ENCODE measurements at regions not wholly inside any gene's neighbourhood (a gene's known extent, or its start where the extent isn't known, plus 50 kb on each side); places are given as distances from the start of the nearest gene placed in this dataset.

DNA sequence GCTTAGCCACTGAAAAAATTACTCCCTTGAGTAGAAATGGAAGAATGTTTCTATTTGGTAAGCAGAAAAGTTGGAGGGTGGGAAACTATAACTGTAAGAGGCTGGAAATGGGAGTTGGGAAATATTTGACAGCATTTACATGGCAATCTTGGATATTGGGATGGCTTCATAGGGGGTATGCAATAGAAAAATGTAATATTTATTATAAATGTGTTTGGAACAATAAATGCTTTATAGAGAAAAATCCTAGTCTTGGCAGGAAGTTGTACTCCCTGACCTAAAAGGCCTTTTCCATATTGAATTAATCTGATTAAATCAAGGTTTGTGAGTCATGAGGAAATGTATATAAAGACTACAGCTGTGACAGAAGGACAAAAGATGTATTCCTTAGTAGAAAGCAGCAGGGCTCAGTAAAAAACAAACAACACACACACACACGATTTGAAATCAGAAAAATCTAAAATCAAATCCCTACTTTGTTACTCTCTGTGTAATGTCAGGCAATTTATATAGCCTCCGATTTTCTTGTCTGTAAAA is 272.3 kb downstream of the CD109 start:
- CTCF ChIA-PET = no interaction called here
- Histone ChIP-seq H3K36me3 (ENCODE audit: control insufficient read depth in 2 of 3, insufficient read depth in 3 of 3, low read length in 3 of 3) (no peaks in the 10 kb centered on the region), H3K4me3 (ENCODE audit: low read length) (no peak overlapping the region), H3K27ac (ENCODE audit: low read depth, low read length) (no peak overlapping the region), H3K4me1 (ENCODE audit: control insufficient read depth in 2 of 2, insufficient read depth in 2 of 2, low read length in 2 of 2) (no peaks in the 10 kb centered on the region), H3K9me3 (ENCODE audit: control insufficient read depth in 2 of 3, low read length in 3 of 3) (no peaks in the 10 kb centered on the region), H3K27me3 (ENCODE audit: control insufficient read depth in 2 of 2, insufficient read depth in 2 of 2, low read length in 2 of 2) (no peaks in the 10 kb centered on the region)
- Mint-ChIP-seq H3K27me3 (peaks cover 4 to 10% (median 6%) of the 10 kb centered on the region in 5 donors), H3K9me3 (peaks cover 0 to 6% (median 0%) of the 10 kb centered on the region in 11 donors), H3K27ac (no peak overlapping the region), H3K4me3 (no peak overlapping the region), H3K4me1 (no peaks in the 10 kb centered on the region), H3K36me3 (no peaks in the 10 kb centered on the region)
- no peak for DNase-seq
- POLR2A ChIA-PET = no interaction called here
- intact Hi-C loops (cut with micrococcal nuclease) = loop anchor here in 1 of 2 donors (10.0 kb wide), 1 partner anchor 223 kb away; no protein-coding TSS in a partner anchor
- no peak for ATAC-seq

DNA sequence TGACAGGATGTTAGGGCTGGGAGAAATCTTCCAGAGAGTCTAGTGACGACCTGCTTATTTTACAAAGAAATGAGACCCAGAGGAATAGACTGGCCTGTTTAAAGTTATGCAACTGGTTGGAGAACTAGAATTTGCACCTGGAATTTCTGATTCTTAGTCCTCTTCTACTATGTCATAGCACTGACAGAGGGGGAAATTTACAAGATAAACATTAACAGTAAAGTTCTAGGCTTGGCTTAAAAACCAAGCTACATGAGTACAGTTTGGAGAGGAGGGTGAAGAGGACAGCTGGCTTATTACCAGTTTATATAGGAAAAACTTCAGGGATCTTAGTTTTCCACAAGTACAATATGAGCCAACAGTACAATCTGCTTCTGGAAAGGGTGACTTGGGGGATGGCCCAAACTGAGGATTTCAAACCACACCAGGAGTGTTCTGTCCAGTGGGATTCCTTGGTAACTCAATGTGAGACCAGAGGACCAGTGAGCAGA is 269.6 kb downstream of the CD109 start:
- H3K27me3 Mint-ChIP-seq = peaks cover 4 to 22% (median 11%) of the 10 kb centered on the region in 5 donors
- ATAC-seq = no peak
- DNase-seq = no peak
- H3K27ac ChIP-seq (ENCODE audit: low read depth, low read length) = no peak overlapping the region
- no peak overlapping the region for H3K27ac Mint-ChIP-seq
- H3K4me3 Mint-ChIP-seq = no peak overlapping the region
- intact Hi-C loops (cut with micrococcal nuclease) = loop anchor here in 1 of 2 donors (10.0 kb wide), 1 partner anchor 221 kb away; no protein-coding TSS in a partner anchor
- CTCF ChIA-PET = no interaction called here
- H3K36me3 Mint-ChIP-seq = no peaks in the 10 kb centered on the region
- no peaks in the 10 kb centered on the region for H3K27me3 ChIP-seq (ENCODE audit: control insufficient read depth in 2 of 2, insufficient read depth in 2 of 2, low read length in 2 of 2)
- H3K4me1 Mint-ChIP-seq = no peaks in the 10 kb centered on the region
- no peaks in the 10 kb centered on the region for H3K4me1 ChIP-seq (ENCODE audit: control insufficient read depth in 2 of 2, insufficient read depth in 2 of 2, low read length in 2 of 2)
- H3K9me3 ChIP-seq (ENCODE audit: control insufficient read depth in 2 of 3, low read length in 3 of 3) = no peaks in the 10 kb centered on the region
- H3K4me3 ChIP-seq (ENCODE audit: low read length) = no peak overlapping the region
- H3K9me3 Mint-ChIP-seq = peaks cover 0 to 7% (median 2%) of the 10 kb centered on the region in 11 donors
- POLR2A ChIA-PET = no interaction called here
- no peaks in the 10 kb centered on the region for H3K36me3 ChIP-seq (ENCODE audit: control insufficient read depth in 2 of 3, insufficient read depth in 3 of 3, low read length in 3 of 3)

DNA sequence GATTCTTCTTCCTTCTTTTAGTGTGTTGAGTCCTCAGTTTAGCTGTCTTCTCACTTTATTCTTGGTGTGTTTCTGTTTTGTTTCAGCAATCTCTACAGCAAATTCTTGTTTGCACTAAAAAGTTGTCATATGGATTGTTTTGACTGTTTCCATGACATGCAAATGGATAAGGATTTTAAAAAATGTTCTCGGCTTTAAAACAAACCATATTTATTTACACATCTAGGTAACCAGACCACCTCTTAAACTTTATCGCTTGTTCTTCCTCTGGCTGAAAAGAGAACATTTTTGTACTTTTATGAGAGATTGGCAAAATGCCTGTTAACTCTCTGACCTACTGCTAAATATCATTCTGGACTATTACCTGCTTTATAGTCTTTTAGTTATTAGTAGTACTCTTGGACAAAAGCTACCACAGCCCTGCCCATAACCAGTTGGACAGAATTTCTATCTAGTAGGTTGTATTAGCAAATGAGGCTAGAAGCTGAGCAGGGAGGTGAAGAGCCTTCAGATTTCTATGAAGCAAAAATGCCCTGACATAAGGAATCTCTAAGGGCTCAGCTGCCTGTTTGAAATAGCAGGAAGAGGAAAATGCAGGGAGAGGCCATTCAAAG is 268.3 kb downstream of the CD109 start:
- no peak overlapping the region for H3K4me3 Mint-ChIP-seq
- ATAC-seq (no peak), DNase-seq (no peak)
- Histone ChIP-seq H3K4me3 (ENCODE audit: low read length) (no peak overlapping the region), H3K36me3 (ENCODE audit: control insufficient read depth in 2 of 3, insufficient read depth in 3 of 3, low read length in 3 of 3) (no peaks in the 10 kb centered on the region), H3K9me3 (ENCODE audit: control insufficient read depth in 2 of 3, low read length in 3 of 3) (no peaks in the 10 kb centered on the region), H3K4me1 (ENCODE audit: control insufficient read depth in 2 of 2, insufficient read depth in 2 of 2, low read length in 2 of 2) (no peaks in the 10 kb centered on the region), H3K27me3 (ENCODE audit: control insufficient read depth in 2 of 2, insufficient read depth in 2 of 2, low read length in 2 of 2) (no peaks in the 10 kb centered on the region), H3K27ac (ENCODE audit: low read depth, low read length) (no peak overlapping the region)
- intact Hi-C loops (cut with micrococcal nuclease) = loop anchor here in 1 of 2 donors (10.0 kb wide), 1 partner anchor 220 kb away; no protein-coding TSS in a partner anchor
- no peak overlapping the region for H3K27ac Mint-ChIP-seq
- H3K27me3 Mint-ChIP-seq = peaks cover 4 to 22% (median 11%) of the 10 kb centered on the region in 5 donors
- ChIA-PET CTCF (no interaction called here), POLR2A (no interaction called here)
- H3K4me1 Mint-ChIP-seq = no peaks in the 10 kb centered on the region
- no peaks in the 10 kb centered on the region for H3K36me3 Mint-ChIP-seq
- peaks cover 0 to 7% (median 2%) of the 10 kb centered on the region in 11 donors for H3K9me3 Mint-ChIP-seq

DNA sequence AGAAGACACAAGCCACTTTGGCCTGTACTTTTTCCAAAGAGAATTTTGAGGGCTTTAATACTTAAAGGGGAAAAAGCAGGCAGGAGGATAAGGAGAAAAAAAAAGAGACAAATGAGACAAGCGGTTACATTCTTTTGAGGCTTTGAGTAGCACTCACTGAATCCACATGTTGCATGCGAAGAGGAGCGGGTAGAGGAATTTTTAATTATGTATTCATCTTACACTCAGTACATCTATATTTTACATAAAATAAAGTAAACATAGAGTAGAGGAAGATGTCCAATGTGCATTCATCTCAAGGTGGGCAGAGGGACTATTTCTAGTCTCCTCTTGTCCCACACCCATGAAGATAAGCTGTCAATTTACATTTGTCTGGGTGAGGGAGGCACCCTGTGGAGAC is 266.9 kb downstream of the CD109 start:
- ChIA-PET POLR2A (no interaction called here), CTCF (no interaction called here)
- no peaks in the 10 kb centered on the region for H3K36me3 Mint-ChIP-seq
- Histone ChIP-seq H3K4me3 (ENCODE audit: low read length) (no peak overlapping the region), H3K4me1 (ENCODE audit: control insufficient read depth in 2 of 2, insufficient read depth in 2 of 2, low read length in 2 of 2) (no peaks in the 10 kb centered on the region), H3K9me3 (ENCODE audit: control insufficient read depth in 2 of 3, low read length in 3 of 3) (no peaks in the 10 kb centered on the region), H3K27me3 (ENCODE audit: control insufficient read depth in 2 of 2, insufficient read depth in 2 of 2, low read length in 2 of 2) (no peaks in the 10 kb centered on the region), H3K27ac (ENCODE audit: low read depth, low read length) (no peak overlapping the region), H3K36me3 (ENCODE audit: control insufficient read depth in 2 of 3, insufficient read depth in 3 of 3, low read length in 3 of 3) (no peaks in the 10 kb centered on the region)
- DNase-seq = no peak
- intact Hi-C loops (cut with micrococcal nuclease) = loop anchor here in 1 of 2 donors (10.0 kb wide), 1 partner anchor 218 kb away; no protein-coding TSS in a partner anchor
- no peak overlapping the region for H3K27ac Mint-ChIP-seq
- H3K27me3 Mint-ChIP-seq = peaks cover 4 to 22% (median 11%) of the 10 kb centered on the region in 5 donors
- H3K4me1 Mint-ChIP-seq = no peaks in the 10 kb centered on the region
- H3K4me3 Mint-ChIP-seq = no peak overlapping the region
- ATAC-seq = no peak
- peaks cover 0 to 7% (median 2%) of the 10 kb centered on the region in 11 donors for H3K9me3 Mint-ChIP-seq

DNA sequence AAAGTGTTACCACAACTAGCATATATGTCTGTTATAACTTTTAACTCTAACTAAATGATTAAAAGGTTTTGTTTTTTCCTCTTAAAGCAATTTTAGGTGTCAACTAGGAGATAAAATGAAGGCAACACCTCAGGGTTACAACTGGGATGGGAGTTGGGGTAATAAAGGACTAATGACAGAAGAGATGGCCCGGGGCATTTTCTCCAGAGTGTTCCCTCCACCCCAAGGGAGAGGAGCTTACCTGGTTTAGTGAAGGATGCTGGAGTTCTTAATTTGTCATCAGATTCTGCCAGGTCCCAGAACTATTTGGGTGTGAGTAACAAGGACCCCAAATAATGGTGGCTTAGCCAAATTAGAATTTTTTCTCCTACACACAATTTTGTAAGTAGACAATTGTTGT is 260.3 kb downstream of the CD109 start:
- peaks cover 0 to 5% (median 0%) of the 10 kb centered on the region in 11 donors for H3K9me3 Mint-ChIP-seq
- no peak for ATAC-seq
- H3K4me3 Mint-ChIP-seq = no peak overlapping the region
- POLR2A ChIA-PET = no interaction called here
- Histone ChIP-seq H3K36me3 (ENCODE audit: control insufficient read depth in 2 of 3, insufficient read depth in 3 of 3, low read length in 3 of 3) (no peaks in the 10 kb centered on the region), H3K9me3 (ENCODE audit: control insufficient read depth in 2 of 3, low read length in 3 of 3) (no peaks in the 10 kb centered on the region), H3K4me1 (ENCODE audit: control insufficient read depth in 2 of 2, insufficient read depth in 2 of 2, low read length in 2 of 2) (no peaks in the 10 kb centered on the region), H3K4me3 (ENCODE audit: low read length) (no peak overlapping the region), H3K27ac (ENCODE audit: low read depth, low read length) (no peak overlapping the region), H3K27me3 (ENCODE audit: control insufficient read depth in 2 of 2, insufficient read depth in 2 of 2, low read length in 2 of 2) (no peaks in the 10 kb centered on the region)
- no peak overlapping the region for H3K27ac Mint-ChIP-seq
- H3K4me1 Mint-ChIP-seq = no peaks in the 10 kb centered on the region
- CTCF ChIA-PET = no interaction called here
- H3K27me3 Mint-ChIP-seq = peaks cover 0 to 6% (median 0%) of the 10 kb centered on the region in 5 donors
- no peaks in the 10 kb centered on the region for H3K36me3 Mint-ChIP-seq
- no peak for DNase-seq
- intact Hi-C loops (cut with micrococcal nuclease) = no loop called here

DNA sequence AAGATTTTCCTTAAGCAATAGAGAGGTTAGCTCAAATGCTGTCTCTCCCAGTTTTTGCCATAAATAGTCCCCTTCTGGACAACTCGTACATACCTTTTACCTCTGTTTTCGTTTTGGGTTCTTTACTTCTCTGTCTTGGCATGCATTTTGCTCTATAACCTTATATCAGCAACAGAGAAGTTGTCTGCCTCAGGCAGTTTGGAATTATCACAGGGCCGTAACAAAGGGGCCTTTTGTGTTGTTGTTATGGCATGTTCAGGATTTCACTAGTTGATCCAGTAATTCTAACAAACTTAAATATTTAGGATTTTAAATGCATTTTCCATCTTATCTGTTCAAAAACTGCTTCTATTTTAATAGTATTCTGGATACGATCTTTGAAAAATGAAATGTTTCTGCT is 259.8 kb downstream of the CD109 start:
- Histone ChIP-seq H3K36me3 (ENCODE audit: control insufficient read depth in 2 of 3, insufficient read depth in 3 of 3, low read length in 3 of 3) (no peaks in the 10 kb centered on the region), H3K4me3 (ENCODE audit: low read length) (no peak overlapping the region), H3K27me3 (ENCODE audit: control insufficient read depth in 2 of 2, insufficient read depth in 2 of 2, low read length in 2 of 2) (no peaks in the 10 kb centered on the region), H3K4me1 (ENCODE audit: control insufficient read depth in 2 of 2, insufficient read depth in 2 of 2, low read length in 2 of 2) (no peaks in the 10 kb centered on the region), H3K9me3 (ENCODE audit: control insufficient read depth in 2 of 3, low read length in 3 of 3) (no peaks in the 10 kb centered on the region), H3K27ac (ENCODE audit: low read depth, low read length) (no peak overlapping the region)
- DNase-seq (no peak), ATAC-seq (no peak)
- Mint-ChIP-seq H3K4me1 (no peaks in the 10 kb centered on the region), H3K27ac (no peak overlapping the region), H3K9me3 (peaks cover 0 to 5% (median 0%) of the 10 kb centered on the region in 11 donors), H3K4me3 (no peak overlapping the region), H3K36me3 (no peaks in the 10 kb centered on the region), H3K27me3 (peaks cover 0 to 6% (median 0%) of the 10 kb centered on the region in 5 donors)
- intact Hi-C loops (cut with micrococcal nuclease) = no loop called here
- CTCF ChIA-PET = no interaction called here
- POLR2A ChIA-PET = interaction anchor here (0.6 kb wide), 1 partner anchor 22 kb away, joined by 6 read pairs; no protein-coding TSS in a partner anchor

DNA sequence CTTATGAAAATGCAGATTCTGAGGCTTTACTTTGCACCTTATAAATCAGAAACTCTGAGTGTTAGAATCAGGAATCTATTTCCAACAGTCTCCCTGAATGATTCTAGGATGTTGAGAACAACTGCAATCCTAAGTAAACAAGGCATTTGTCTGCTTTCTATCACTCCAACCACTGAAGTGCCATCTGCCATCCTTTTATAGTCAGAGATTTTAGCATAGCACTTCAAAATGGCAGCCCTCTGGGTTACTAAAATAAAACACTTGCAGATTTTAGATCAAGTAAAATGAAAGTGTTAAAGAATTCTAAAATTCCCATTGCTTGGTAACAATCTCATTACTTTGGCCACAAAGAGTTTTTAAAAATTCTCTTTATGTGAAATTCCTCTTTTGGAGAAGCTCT is 258.9 kb downstream of the CD109 start:
- H3K9me3 ChIP-seq (ENCODE audit: control insufficient read depth in 2 of 3, low read length in 3 of 3) = no peaks in the 10 kb centered on the region
- no peaks in the 10 kb centered on the region for H3K27me3 ChIP-seq (ENCODE audit: control insufficient read depth in 2 of 2, insufficient read depth in 2 of 2, low read length in 2 of 2)
- H3K27ac Mint-ChIP-seq = no peak overlapping the region
- no peak overlapping the region for H3K27ac ChIP-seq (ENCODE audit: low read depth, low read length)
- H3K4me1 ChIP-seq (ENCODE audit: control insufficient read depth in 2 of 2, insufficient read depth in 2 of 2, low read length in 2 of 2) = no peaks in the 10 kb centered on the region
- intact Hi-C loops (cut with micrococcal nuclease) = no loop called here
- ChIA-PET CTCF (no interaction called here), POLR2A (interaction anchor here (0.6 kb wide), 1 partner anchor 21 kb away, joined by 6 read pairs; no protein-coding TSS in a partner anchor)
- H3K36me3 Mint-ChIP-seq = no peaks in the 10 kb centered on the region
- H3K36me3 ChIP-seq (ENCODE audit: control insufficient read depth in 2 of 3, insufficient read depth in 3 of 3, low read length in 3 of 3) = no peaks in the 10 kb centered on the region
- H3K4me3 ChIP-seq (ENCODE audit: low read length) = no peak overlapping the region
- H3K9me3 Mint-ChIP-seq = peaks cover 0 to 5% (median 0%) of the 10 kb centered on the region in 11 donors
- no peaks in the 10 kb centered on the region for H3K4me1 Mint-ChIP-seq
- H3K27me3 Mint-ChIP-seq = peaks cover 0 to 6% (median 0%) of the 10 kb centered on the region in 5 donors
- no peak overlapping the region for H3K4me3 Mint-ChIP-seq
- ATAC-seq = no peak
- no peak for DNase-seq

All from naive thymus-derived CD4-positive, alpha-beta T cell (primary cell).